HCT116 (cell line): ENCODE measurements at regions not wholly inside any gene's neighbourhood (a gene's known extent, or its start where the extent isn't known, plus 50 kb on each side); places are given as distances from the start of the nearest gene placed in this dataset.

Experiments
- ATAC-seq: fragments of 200-7000 bp; cut with Tn5 transposase; 2 replicates; pipeline ENCODE4 v1.9.1; 2020; ENCODE audit warnings: mild to moderate bottlenecking, moderate library complexity
- BruUV-seq: library from RNA; stranded (reverse); fragments of 400-500 nt; replicated peaks from 2 replicates; lab custom pipeline; 2021; lab: Mats Ljungman, UMichigan
- CTCF ChIA-PET: fragments of 300-600 bp; sonication (Branson Sonifier 250); formaldehyde crosslinking; loops from one replicate; lab custom pipeline; 2021; ENCODE audit warnings: antibody characterized with exemption; lab: Charles Lee
- POLR2A ChIA-PET: fragments of 300-600, 350-600 bp; sonication (Branson Sonifier 250); formaldehyde crosslinking; loops from one replicate; lab custom pipeline; 2021; ENCODE audit warnings: antibody characterized with exemption; lab: Charles Lee
- RAD21 ChIA-PET, 2 experiments: fragments of 300-600 bp; sonication (Branson Sonifier 250); formaldehyde crosslinking; loops; one replicate each; lab custom pipeline; 2023; ENCODE audit warnings: low total read pairs in 2 of 2; ENCODE audit not compliant: uncharacterized antibody in 2 of 2, unreplicated experiment in 2 of 2, low non-redundant PET in 1 of 2; lab: Charles Lee
- DNase-seq: peaks from one replicate; pipeline ENCODE4 v3.0.0-alpha.2; 2010; ENCODE audit warnings: low read depth, low spot score
- H2AFZ ChIP-seq: fragments of 200-600 bp; shearing (Covaris generic), sonication (generic); 2 replicates; pipeline ENCODE4 v1.6.1; 2017; ENCODE audit warnings: low read depth, mixed run types, mixed read lengths, antibody characterized with exemption, low read length; ENCODE audit not compliant: poor library complexity, severe bottlenecking
- H3K27ac ChIP-seq: 2 replicates; pipeline ENCODE4 v1.5.1; 2012; ENCODE audit warnings: low read depth, low read length
- H3K27me3 ChIP-seq: fragments of 200-600 bp; sonication (generic); 2 replicates; pipeline ENCODE4 v1.6.1; 2016; ENCODE audit warnings: mixed run types, low read length, mixed read lengths; ENCODE audit not compliant: insufficient read depth
- H3K36me3 ChIP-seq, 2 experiments: fragments of 200-500 bp in 1 of 2; fragments of 200-600 bp in 1 of 2; sonication (Bioruptor generic) in 1 of 2; sonication (generic) in 1 of 2; 2 replicates each; pipeline versions ENCODE4 v1.5.1 to v1.6.1; 2014 to 2016; ENCODE audit warnings: low read length in 2 of 2, inconsistent platforms in 1 of 2, mixed read lengths in 1 of 2, mixed run types in 1 of 2; ENCODE audit not compliant: insufficient read depth in 2 of 2, control insufficient read depth in 1 of 2
- H3K4me1 ChIP-seq, 2 experiments: fragments of 200-600 bp in 1 of 2; sonication (generic) in 1 of 2; 2 replicates each; pipeline versions ENCODE4 v1.5.1 to v1.6.1; 2012 to 2017; ENCODE audit warnings: low read length in 2 of 2, inconsistent platforms in 1 of 2, mild to moderate bottlenecking in 1 of 2, mixed read lengths in 1 of 2, mixed run types in 1 of 2, moderate library complexity in 1 of 2; ENCODE audit not compliant: insufficient read depth in 2 of 2, control insufficient read depth in 1 of 2
- H3K4me2 ChIP-seq: fragments of 200-600 bp; sonication (generic); 2 replicates; pipeline ENCODE4 v1.6.1; 2017; ENCODE audit warnings: mixed run types, low read length, mixed read lengths
- H3K4me3 ChIP-seq, 2 experiments: fragments of 200-600 bp in 1 of 2; sonication (generic) in 1 of 2; replicated peaks in 1 of 2; 2 replicates each; pipeline ENCODE4 v1.5.1; 2011 to 2016; ENCODE audit warnings: low read length in 2 of 2, control low read depth in 1 of 2, low read depth in 1 of 2, mild to moderate bottlenecking in 1 of 2, mixed read lengths in 1 of 2, mixed run types in 1 of 2
- H3K79me2 ChIP-seq: fragments of 200-600 bp; sonication (generic); 2 replicates; pipeline ENCODE4 v1.6.1; 2017; ENCODE audit warnings: mild to moderate bottlenecking, mixed run types, low read length, moderate library complexity, mixed read lengths; ENCODE audit not compliant: insufficient read depth
- H3K9ac ChIP-seq: fragments of 200-600 bp; sonication (generic); 2 replicates; pipeline ENCODE4 v1.6.1; 2016; ENCODE audit warnings: low read length, mixed read lengths
- H3K9me2 ChIP-seq: fragments of 200-600 bp; sonication (generic), shearing (Covaris generic); 2 replicates; pipeline ENCODE4 v1.6.1; 2017; ENCODE audit warnings: mixed run types, mild to moderate bottlenecking, moderate library complexity; ENCODE audit not compliant: insufficient read depth
- H3K9me3 ChIP-seq, 2 experiments: fragments of 200-500 bp in 1 of 2; fragments of 200-600 bp in 1 of 2; sonication (Bioruptor generic) in 1 of 2; sonication (generic) in 1 of 2; 2 replicates each; pipeline ENCODE4 v1.6.1; 2014 to 2017; ENCODE audit warnings: low read length in 2 of 2, mixed read lengths in 2 of 2, inconsistent platforms in 1 of 2, low read depth in 1 of 2, mild to moderate bottlenecking in 1 of 2, mixed run types in 1 of 2, moderate library complexity in 1 of 2; ENCODE audit not compliant: control insufficient read depth in 1 of 2, insufficient read depth in 1 of 2
- H4K20me1 ChIP-seq: fragments of 200-600 bp; sonication (generic), shearing (Covaris generic); 2 replicates; pipeline ENCODE4 v1.6.1; 2017; ENCODE audit warnings: mixed run types, mild to moderate bottlenecking, moderate library complexity; ENCODE audit not compliant: insufficient read depth
- ATF3 ChIP-seq: IDR thresholded peaks from 2 replicates; pipeline ENCODE4 v1.6.1; 2012
- CEBPB ChIP-seq: IDR thresholded peaks from 2 replicates; pipeline ENCODE4 v1.6.1; 2012; ENCODE audit warnings: low read depth
- CTCF ChIP-seq, 3 experiments: fragments of 200-600 bp in 1 of 3; sonication (generic) in 1 of 3; IDR thresholded peaks in 2 of 3; conservative IDR thresholded peaks in 1 of 3; 2 replicates each; pipeline ENCODE4 v1.5.1; 2012 to 2017; ENCODE audit warnings: low read depth in 2 of 3, low read length in 2 of 3, antibody characterized with exemption in 1 of 3, borderline replicate concordance in 1 of 3, control low read depth in 1 of 3, mild to moderate bottlenecking in 1 of 3, mixed read lengths in 1 of 3, mixed run types in 1 of 3, moderate library complexity in 1 of 3; ENCODE audit not compliant: insufficient read depth in 1 of 3
- EGR1 ChIP-seq: IDR thresholded peaks from 2 replicates; pipeline ENCODE4 v1.6.1; 2012; ENCODE audit warnings: low read depth
- FOSL1 ChIP-seq: IDR thresholded peaks from 2 replicates; pipeline ENCODE4 v1.6.1; 2012; ENCODE audit warnings: low read depth
- JUND ChIP-seq: IDR thresholded peaks from 2 replicates; pipeline ENCODE4 v1.6.1; 2012
- MAX ChIP-seq: IDR thresholded peaks from 2 replicates; pipeline ENCODE4 v1.6.1; 2012
- RAD21 ChIP-seq: IDR thresholded peaks from 2 replicates; pipeline ENCODE4 v1.6.1; 2012; ENCODE audit warnings: low read depth, mild to moderate bottlenecking
- REST ChIP-seq: IDR thresholded peaks from 2 replicates; pipeline ENCODE4 v1.6.1; 2012; ENCODE audit warnings: low read depth
- SP1 ChIP-seq: IDR thresholded peaks from 2 replicates; pipeline ENCODE4 v1.6.1; 2012; ENCODE audit warnings: low read depth
- ZBTB33 ChIP-seq: IDR thresholded peaks from 2 replicates; pipeline ENCODE4 v1.6.1; 2011; ENCODE audit warnings: mild to moderate bottlenecking, low read length, moderate library complexity; ENCODE audit not compliant: insufficient replicate concordance; ENCODE audit errors: extremely low read depth
- ZFX ChIP-seq: fragments of 450-650 bp; IDR thresholded peaks from 2 replicates; pipeline ENCODE4 v1.6.1; 2017
- ZNF274 ChIP-seq: fragments of 200-500 bp; sonication (Bioruptor generic); IDR thresholded peaks from 2 replicates; pipeline ENCODE4 v1.6.1; 2014; ENCODE audit warnings: mild to moderate bottlenecking, low read depth, low read length, inconsistent platforms
- intact Hi-C: fragments of 100-400 bp; cut with micrococcal nuclease; formaldehyde crosslinking; loops from 2 replicates; pipeline ENCODE4 v1.10.0; 2022

GRCh38 chr6:117781550-117781949 lies 106.3 kb downstream of the NUS1 start:
- Histone ChIP-seq H3K4me3 (no peak overlapping the region), H3K4me2 (no peak overlapping the region), H3K79me2 (no peaks in the 10 kb centered on the region), H3K4me1 (no peaks in the 10 kb centered on the region), H3K27me3 (no peaks in the 10 kb centered on the region), H3K9me3 (no peaks in the 10 kb centered on the region), H3K9ac (no peak overlapping the region), H3K27ac (no peak overlapping the region), H2AFZ (no peak overlapping the region), H3K36me3 (no peaks in the 10 kb centered on the region), H4K20me1 (no peaks in the 10 kb centered on the region), H3K9me2 (no peaks in the 10 kb centered on the region)
- RAD21 ChIA-PET = no interaction called here
- no TSS peak for BruUV-seq
- POLR2A ChIA-PET = no interaction called here
- DNase-seq = no peak
- CTCF ChIA-PET = no interaction called here
- intact Hi-C loops = no loop called here
- no peak for ATAC-seq
- TF ChIP-seq RAD21 (no peak), MAX (no peak), FOSL1 (no peak), ZNF274 (no peak), ZFX (no peak), EGR1 (no peak), JUND (no peak), CTCF (IDR thresholded peaks at IDR 0.05 in 2 of 3, conservative IDR thresholded peaks at IDR 0.05 in 1 of 3; ENCODE audit: borderline replicate concordance in 1 of 3, insufficient read depth in 1 of 3, low read depth in 2 of 3, low read length in 2 of 3) (no peak), SP1 (no peak), CEBPB (no peak), ZBTB33 (no peak), REST (no peak), ATF3 (no peak)
